NCI-H69 (cell line): ENCODE measurements at regions not wholly inside any gene's neighbourhood (a gene's known extent, or its start where the extent isn't known, plus 50 kb on each side); places are given as distances from the start of the nearest gene placed in this dataset.

Experiments
- DNase-seq: peaks from one replicate; lab custom pipeline; 2025; lab: John Stamatoyannopoulos, UW

GRCh38 chr3:90015688-90016356 is 908.4 kb downstream of the EPHA3 start:
- peak; percentile 18 for DNase-seq

- no peak for DNase-seq
Observed at GRCh38 chr3:90016555-90016954, 909.1 kb downstream of the EPHA3 start.

GRCh38 chr3:90018779-90019178 is 911.4 kb downstream of the EPHA3 start:
- no peak for DNase-seq

DNA sequence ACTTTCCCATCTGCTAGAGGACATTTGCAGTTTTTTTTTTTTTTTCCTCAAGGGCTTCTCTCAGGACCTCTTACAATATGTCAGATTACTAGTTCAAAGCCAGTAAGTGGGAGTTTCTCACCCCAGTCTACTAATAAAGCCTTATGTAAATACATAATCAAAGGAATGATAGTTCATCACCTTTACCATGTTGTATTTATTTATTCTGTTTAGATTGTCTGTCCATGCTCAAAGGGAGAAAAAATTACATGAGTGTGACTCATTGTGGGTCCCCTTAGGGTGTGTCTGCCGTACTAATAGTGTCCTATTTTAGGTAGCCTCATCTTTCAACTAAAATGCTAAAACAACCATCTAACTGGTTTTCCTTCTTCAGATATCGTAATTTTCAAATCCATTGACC is 917.6 kb downstream of the EPHA3 start:
- DNase-seq = peak; percentile 8

DNA sequence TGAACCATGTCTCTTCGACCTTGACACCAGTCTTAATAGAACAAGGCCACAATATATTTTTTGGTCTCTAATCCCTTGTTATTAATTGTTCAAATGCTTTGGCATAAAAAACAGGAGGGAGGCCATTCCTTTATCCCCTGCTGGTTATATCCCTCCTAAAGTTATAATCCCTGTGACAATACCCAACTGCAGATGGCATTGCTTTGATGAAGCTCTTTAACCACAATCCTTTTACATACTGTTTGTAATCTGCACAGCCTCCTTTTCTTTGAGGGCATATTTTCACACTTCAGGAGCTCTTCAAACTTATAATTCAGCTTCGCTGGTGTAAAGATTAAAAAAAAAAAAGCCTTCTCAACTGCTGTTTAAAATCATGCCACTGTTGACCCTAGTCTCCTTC is 919.0 kb downstream of the EPHA3 start:
- DNase-seq = no peak

DNA sequence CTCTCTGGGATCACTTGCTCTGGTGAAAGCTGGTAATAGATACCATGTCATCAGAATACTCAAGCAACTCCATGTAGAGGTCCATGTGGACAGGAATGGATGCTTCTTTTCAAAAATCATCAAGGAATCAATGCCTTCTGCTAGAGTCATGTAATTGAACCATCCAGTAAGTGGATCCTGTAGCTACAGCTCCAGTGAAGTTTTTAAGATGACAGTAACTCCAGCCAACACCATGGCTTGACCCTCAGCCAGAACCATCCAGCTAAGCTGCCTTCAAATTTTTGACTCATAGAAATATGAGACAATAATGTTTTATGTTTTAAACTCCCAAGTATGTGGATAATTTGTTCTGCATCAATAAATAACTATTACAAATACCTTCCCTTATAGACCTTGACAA is 923.7 kb downstream of the EPHA3 start:
- no peak for DNase-seq

GRCh38 chr3:90032980-90033641 is 925.7 kb downstream of the EPHA3 start:
- peak; percentile 15 for DNase-seq

DNA sequence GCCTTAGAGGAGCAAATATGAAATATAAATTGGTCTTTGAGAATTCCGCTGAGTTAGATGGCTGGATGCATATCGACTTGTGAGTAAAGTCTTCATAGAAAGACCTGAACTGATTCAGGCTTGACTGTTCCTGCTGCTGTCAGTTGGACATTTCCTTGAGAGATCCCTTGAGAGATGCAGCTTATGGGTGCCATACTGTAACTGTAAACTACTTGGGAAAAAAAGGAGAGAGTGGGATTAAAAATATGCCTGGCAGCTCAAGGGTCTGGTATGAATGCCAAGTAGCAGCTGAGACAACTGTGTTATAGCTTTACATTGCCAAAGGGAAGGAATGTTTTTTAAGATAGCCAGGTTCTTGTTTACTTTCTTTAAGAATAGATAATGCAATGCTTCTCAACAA is 926.6 kb downstream of the EPHA3 start:
- DNase-seq = no peak

- peak; percentile 4 for DNase-seq
Observed at GRCh38 chr3:90035643-90036042, 928.2 kb downstream of the EPHA3 start.

DNA sequence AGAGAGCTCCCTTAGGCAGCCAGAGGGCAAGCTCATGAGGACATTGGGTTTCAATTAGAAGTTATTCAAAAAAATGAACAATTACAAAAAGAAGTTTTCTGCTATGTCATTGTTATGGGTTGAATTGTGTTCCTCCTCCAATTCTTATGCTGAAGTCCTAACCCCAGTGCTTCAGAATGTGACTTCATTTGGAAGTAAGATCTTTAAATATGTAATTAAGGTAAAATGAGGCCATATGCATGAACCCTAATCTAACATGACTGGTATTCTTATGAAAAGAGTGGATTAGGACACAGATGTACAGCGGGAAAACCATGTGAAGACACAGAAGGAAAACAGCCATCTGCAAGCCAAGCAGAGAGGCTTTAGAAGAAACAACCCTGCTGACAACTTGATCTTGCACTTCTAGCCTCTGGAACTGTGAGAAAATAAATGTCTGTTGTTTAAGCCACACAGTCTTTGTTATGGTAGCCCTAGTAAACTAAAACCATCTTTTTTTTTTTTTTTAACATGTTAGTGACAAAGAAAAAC is 929.6 kb downstream of the EPHA3 start:
- DNase-seq = no peak

GRCh38 chr3:90039994-90040393 is 932.6 kb downstream of the EPHA3 start:
- DNase-seq = no peak

GRCh38 chr3:90040554-90040953 is 933.1 kb downstream of the EPHA3 start:
- DNase-seq = no peak

DNA sequence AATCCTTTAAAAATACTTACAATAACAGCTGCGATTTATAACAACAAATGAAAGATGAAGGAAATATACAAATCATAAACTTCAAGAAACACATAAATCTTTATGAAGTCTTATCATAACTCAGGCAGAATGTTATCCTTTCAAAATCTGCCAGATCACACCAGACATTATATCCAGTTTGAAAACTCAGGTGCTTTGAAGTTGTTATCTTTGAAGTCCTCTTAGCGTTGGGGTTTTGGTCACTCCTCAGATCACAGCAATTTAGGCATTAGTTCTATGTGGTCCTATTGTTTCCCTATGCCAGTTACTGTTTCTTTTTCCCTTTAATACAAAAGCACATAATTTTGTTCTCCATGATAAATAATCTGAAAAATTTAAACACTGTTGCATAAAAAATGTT is 934.6 kb downstream of the EPHA3 start:
- DNase-seq = no peak

DNA sequence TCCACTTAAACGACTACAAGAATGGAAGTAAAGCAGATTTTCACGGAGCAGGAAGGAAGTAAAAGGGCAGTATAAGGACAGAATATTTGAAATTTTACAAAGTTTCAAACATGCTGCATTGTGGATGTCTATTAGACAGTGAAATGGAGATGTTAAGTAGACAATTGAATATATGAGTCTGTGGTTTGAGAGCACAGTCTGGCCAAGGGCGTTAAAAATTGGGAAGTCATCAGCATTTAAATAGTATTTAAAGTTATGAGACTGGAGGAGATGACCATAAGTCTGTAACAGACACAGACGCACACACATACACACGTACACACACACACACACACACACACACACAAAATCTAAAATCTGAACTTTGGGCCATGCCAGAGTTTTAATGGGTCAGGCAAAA is 935.9 kb downstream of the EPHA3 start:
- no peak for DNase-seq

GRCh38 chr3:90044084-90044816 is 936.8 kb downstream of the EPHA3 start:
- no peak for DNase-seq

DNA sequence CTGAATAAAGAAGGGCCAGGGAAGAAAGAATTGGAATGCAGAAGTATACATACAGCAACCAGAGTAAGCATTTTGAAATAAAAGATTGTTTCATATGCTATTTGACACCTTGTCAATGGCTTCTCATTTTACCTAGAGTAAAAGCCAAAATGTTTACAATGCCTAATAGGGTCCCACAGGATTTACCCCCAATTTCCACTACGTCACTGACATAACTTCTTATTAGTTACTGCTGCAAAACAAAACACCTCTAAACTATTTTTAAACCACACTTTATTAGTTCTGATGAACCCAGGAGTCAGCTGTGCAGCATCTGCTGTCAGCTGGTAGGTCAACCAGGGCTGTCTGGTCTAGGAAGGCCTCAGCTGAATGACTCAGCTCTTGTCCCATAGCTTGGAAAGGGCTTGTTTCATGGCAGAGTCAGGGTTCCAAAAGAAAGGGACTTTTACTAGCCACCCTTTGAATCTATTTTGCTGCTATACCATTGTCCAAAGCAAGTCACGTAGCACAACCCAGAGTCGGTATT is 945.1 kb downstream of the EPHA3 start:
- DNase-seq = no peak

DNA sequence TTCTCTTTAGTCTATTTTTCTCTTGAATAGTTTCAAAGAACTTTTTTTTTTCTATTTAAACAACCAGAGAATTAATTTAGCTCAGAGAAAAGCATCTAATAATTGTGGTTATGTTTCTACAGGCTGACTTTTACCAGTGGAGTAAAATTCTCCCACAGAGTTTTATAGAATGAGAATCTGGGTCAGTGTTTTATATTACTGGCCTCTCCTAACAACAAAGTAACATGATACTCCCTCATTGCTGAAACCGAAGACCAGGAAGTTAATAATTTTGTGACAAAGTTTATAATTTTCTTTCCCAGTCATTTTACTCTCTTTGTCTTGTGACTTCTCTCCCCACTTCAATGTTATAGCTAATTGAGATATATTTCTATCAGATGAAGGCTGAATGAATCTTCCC is 946.9 kb downstream of the EPHA3 start:
- peak; percentile 1 for DNase-seq

GRCh38 chr3:90055666-90056065 is 948.2 kb downstream of the EPHA3 start:
- DNase-seq = no peak

GRCh38 chr3:90056281-90057032 is 949.0 kb downstream of the EPHA3 start:
- no peak for DNase-seq

DNA sequence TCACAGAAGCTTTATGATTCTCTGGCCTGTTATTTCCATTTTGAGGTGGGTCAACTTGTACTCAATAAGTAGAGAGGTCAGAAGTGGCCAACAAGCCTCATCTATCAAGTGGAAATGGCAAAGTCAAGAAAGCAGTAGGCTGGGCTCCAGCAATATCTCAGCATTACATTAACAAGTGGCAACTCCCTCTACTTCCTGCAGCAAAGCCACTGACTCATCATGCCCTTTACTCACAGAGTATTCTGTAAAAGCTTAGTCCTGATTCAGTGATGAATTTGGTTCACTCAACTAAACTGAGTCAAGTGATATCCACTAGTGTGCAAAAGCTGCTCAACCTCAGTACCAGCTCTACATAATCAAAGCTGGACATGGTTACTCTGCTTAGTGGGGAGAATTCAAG is 954.6 kb downstream of the EPHA3 start:
- no peak for DNase-seq

DNA sequence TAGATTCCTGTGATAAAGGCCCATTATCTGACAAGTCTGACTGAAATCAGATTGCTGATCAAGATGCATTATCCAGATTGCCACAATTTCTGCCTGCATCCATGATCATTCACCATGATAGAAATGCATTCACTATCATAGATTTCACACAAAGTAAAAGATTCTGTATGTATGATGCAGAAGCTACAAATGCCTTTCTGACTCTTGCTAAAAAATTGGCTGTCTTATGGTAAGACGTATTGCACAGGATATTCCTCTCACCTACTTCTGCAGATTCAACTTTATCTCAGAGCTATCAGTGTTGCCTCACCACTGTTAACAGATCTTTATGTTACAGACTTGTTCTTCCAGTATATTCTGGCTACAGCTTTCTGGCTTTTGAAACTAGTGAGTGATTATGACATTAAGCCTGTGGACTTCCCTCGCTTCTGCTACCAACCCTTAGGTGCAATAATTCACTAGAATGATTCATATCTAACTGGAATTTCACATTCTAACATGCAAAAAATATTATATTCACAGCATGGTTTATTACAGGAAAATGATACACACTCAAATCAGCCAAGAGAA is 955.3 kb downstream of the EPHA3 start:
- no peak for DNase-seq

- no peak for DNase-seq
Observed at GRCh38 chr3:90068783-90069182, 961.4 kb downstream of the EPHA3 start.
